CD1c-positive myeloid dendritic cell (primary cell): ENCODE measurements at regions not wholly inside any gene's neighbourhood (a gene's known extent, or its start where the extent isn't known, plus 50 kb on each side); places are given as distances from the start of the nearest gene placed in this dataset.

Experiments used
- DNase-seq: peaks from one replicate; pipeline ENCODE4 v3.0.0-alpha.2; 2016; ENCODE audit errors: extremely low spot score

DNA sequence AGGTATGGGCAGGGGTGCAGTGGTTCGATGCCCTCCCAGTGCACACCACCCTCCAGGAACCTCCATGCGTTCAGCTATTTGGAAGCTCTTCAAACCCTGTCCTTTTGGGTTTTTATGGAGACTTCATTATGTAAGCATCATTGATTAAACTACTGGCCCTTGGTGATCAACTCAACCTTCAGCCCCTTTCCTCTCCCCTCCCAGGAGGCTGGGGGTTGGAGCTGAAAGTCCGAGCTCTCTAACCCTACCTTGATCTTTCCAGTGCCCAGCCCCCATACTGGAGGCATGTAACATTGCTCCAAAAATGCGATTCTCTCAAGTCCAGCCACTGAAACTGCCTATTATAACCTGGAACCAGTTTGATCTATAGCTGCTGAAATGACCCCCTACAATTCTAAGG lies 188.1 kb downstream of the IPO8 start:
- no peak for DNase-seq

DNA sequence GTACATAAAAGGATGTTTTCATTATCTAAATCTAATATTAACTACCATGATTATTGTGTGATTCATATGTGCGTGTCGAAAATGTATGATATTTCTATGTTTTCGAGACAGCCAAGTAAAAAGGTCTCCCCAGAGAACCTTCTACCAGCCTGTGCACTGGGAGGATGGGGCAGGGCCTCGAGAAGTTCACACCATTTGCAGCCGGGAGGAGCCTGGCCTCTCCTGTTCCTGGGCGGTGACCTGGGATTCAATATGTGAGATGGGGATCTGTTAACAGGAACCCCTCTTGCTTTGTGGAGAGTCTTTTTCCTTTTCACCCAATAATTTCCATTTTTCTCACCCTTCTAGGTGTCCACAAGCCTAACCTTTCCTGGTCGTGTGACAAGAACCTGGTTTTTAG lies 189.3 kb downstream of the IPO8 start:
- DNase-seq, result no peak

DNA sequence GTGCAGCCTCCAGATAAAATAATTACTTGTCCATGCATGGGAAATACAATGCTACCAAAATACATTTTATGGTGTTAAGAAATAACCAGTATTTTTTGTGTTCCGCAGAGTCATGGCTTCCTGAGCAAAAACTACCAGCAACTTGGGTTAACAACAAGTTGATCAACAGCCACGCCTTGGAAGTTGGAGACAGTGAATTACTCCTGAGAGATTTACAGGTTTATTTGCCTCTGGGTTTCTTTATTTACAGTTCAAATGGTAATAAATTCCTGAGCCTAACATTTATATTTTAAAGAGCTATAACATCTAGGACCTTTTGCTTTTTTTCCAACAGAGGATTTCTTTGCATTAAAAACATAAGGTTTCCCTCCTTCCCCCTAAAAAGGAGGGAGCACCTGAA lies 194.0 kb downstream of the IPO8 start:
- no peak for DNase-seq

DNA sequence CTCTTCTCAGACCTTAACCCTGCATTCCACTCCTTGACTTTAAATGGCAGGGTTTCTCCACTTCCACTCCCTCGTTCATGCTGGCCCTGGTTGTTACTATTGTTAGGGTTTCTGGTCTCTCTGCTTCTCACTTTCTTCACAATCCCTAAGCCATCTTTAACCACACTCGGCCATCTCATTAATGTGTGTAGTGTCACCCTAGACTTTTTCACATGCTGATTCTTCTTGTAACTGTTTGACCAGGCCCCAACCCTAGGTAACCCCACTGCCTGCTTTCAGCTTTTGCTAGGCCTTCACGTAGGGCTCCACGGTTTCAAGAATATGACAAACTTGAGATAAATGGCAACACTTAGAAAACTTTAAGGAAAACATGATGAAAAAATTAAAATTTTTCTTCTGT lies 195.1 kb downstream of the IPO8 start:
- no peak for DNase-seq

DNA sequence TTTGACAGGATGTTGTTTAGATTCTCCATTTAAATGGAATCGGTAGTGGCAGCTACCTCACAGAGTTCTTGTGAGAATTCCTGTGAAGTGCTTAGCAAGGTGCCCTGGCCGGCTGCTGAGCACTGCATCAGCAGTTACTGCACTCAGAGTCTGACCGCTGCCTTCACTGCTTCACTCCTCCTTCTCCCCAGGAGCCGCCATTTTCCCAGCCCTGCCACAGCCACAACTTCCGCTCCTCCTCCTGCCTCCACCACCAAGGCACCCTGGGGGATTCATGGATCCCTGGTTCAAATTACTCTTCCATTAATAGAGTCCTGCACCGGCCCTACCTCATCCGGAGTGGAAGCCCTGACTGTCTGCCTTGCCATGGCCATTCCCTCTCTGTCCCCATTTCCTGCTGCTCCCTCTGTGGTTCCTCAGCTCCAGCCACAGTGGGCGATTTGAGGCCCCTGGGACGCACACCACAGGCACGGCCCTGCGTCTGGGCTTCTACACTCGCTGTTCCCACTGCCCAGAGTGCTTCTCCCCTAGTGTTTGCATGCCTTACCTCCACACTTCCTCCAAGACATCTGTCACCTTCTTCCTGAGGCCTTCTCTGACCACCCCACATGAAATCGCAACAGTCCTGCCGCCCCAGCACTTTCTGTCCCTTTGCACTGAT lies 210.3 kb downstream of the IPO8 start:
- DNase-seq, result no peak

DNA sequence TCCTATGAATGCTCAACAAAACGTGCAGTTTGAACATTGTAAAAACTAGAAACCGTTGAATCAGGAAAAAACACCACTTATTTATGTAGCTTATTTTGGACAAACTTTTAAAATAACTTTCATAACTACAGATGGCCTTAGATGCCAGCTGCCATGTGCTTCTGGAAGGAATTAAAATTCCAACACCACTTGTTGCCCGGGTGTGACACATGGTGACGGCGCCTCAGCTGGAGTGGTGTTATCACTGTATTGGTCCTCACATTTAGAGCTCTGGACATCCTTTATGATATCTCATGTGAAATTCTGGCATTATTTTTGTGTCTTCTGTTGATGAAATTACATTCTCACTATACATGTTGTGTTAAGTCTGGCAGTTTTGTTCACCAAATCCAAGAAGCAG lies 211.0 kb downstream of the IPO8 start:
- DNase-seq, result no peak

DNA sequence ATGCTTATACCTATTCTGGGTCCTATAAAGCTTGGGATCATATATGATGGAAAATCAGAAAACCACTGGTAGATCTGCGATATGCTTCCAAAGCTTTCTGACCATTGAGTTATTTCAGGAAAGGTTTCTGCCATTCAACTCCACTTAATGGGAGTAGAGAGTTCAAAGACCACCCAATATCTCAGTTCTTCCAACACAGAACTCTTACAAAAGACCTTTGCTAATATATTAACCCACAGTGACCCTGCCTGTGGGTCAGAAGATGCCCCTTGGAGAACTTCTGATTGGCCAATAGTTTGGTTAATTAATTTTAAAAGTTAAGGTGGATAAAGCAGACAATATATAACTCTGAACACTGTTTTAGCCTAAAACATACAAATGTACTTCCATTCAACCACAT lies 213.0 kb downstream of the IPO8 start:
- no peak for DNase-seq

DNA sequence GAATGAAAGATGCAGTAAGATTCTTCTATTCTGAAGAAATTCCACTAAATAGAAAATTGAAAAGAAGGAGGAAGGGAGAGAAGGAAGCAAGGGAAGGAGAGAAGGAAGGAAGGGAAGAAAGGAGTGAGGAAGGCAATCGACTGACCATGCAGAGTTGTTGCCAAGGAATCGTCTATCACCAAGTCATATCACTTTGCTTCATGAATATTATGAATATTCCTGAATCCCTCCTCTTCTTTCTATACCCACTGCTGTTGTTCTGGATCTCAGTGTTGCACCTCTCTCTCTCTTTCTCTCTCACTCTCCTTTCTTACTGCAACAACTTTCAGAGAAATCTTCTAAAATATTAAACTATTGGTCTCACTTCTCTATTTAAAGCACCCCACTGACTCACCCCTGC lies 222.4 kb downstream of the IPO8 start:
- no peak for DNase-seq

DNA sequence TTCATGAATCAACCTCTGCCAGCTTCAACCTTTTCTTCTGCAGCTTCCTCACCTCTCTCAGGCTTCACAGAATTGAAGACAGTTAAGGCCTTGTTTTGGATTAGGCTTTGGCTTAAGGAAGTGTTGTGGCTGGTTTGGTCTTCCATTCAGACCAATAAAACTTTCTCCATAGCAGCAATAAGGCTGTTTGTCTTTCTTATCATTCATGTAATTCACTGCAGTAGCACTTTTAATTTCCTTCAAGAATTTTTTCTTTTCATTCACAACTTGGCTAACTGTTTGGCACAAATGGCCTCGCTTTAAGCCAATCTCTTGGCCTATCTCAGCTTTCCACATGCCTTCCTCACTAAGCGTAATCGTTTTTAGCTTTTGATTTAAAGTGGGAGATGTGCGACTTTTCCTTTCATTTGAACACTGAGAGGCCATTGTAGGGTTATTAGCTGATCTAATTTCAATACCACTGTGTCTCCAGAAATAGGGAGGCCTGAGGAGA lies 229.5 kb downstream of the IPO8 start:
- no peak for DNase-seq

DNA sequence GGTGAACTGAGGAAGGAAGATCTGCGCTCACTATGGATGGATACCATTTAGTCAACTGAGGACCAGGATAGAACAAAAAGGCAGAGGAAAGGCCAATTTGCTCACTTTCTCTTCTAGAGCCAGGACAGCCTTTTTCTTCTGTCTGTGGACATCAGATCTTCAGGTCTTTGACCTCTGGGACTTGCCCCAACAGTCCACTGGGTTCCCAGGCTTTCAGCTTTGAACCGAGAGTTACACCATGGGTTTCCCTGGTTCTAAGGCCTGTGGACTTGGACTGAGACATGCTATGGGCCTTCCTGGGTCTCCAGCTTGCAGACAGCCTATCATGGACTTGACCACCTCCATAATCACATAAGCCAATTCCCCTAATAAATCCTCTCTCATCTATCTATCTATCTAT lies 232.0 kb downstream of the IPO8 start:
- DNase-seq, result no peak

DNA sequence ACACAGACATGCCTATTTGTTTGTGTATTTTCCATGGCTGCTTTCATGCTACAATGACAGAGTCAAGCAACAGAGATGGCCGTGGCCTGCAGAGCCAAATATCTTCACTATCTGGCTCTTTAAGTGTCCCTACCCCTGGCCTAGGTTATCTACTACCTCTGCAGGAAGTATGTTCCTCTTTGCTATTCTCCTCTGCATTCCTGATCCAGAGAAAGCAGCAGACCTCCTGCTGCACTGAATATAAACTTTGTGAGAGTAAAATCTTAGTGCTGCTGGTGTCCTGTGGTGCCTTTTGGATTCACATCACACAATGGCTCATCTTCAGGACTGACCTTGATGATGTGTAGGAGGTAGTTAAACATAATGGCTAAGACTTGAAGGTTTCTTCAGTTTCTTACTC lies 233.4 kb downstream of the IPO8 start:
- DNase-seq, result no peak

DNA sequence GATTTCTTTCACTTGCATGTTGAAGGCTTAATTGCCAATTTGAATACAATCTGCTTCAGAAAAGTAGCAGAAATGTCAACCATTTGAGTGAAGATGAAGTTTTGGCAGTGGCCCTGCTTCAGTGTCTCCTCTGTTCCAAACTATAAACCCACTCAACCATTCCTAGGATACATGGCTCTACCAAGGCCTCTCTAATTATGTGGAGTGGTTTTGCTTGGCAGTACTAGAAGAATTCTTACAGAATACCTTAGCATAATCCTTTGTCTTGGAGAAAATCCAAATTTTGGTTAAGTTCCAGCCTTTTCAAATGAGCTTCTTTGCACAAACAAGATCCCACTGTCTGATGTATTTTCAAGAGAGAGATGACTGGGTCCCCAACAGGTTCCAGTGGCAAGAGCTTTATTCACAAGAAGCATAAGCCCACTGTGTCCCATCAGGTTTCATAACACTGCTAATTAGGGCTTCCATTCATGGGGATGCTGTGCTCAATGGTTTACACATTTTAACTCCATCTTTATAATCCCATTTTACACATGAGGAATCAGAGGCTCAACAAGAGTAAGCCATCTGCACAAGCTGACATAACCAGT lies 234.5 kb downstream of the IPO8 start:
- DNase-seq, result no peak

DNA sequence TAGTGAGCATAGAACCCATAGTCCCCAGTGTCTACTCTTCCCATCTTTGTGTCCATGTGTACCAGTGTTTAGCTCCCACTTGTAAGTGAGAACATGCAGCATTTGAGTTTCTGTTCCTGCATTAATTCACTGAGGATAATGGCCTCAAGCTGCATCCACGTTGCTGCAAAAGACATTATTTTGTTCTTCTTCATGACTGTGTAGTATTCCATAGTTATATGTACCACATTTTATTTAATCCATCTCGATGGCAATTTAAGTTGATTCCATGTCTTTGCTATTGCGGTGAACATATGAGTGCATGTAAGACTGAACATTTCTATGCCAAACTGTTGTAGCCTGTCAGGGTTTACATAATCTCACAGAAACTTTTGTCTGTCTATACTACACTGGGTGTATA lies 237.2 kb downstream of the IPO8 start:
- DNase-seq, result no peak

DNA sequence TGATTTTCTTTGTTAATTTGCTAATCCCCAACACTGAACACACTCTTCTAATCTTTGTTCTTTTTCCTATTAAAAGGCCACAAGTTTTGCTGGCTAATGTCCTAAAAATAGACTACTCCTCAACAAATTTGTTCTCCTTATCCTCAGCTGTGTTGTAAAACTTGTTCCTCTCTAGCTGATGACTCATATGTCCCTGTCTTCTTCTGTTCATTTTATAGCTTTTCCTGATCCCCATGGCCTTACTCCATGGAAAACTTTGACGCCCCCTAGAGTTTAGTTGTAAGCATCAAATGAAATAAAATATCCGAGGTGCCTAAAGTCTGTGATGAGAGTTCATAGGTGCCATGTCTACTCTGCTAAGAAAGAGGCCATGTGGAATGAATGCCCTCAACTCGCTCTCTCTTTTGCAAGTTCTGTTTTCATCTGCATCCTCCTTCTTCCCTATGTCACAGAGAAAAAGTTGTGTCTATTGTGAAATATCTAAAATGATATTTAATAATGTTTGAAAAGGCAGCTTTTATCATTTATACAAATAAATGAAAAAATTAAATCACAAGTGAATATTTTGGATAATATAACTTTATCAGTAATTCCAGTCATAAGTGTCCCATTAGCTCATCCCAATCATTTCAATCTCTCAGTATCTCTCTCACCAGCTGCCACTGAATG lies 237.9 kb downstream of the IPO8 start:
- DNase-seq, result no peak

DNA sequence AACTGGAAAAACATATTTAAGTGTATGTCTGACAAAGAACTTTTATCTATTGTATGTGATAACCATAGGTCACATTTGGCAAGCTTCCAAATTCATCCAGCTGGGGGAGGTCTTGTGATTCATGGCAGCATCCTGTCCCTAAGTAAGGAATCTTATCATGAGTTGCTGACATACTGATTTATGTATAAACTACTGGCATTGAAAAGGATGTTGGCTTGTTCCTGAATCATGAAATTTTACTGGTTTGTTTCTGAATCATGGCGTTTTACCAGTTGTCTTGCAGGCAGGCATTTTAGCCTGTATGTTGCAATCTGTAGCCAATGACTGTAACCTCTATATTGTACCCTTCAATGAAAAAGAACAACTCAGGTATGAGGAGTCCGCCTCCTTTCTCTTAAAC lies 244.8 kb downstream of the IPO8 start:
- no peak for DNase-seq

DNA sequence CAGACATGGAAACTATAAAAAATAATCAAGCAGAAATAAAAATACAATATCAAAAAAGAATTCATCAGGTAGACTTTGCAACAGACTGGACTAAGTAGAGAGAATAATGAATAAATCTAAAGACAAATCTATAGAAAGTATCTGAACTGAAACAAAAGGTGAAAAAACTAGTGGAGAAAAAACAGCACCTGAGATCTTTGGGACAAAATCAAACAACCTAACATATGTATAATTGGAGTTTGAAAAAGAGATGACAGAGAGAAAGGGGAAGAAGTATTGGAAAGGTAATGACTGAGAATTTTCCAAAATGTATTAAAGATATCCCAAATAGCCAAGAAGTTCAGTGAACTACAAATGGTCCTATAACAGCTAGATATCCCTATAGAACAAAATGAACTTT lies 245.4 kb downstream of the IPO8 start:
- DNase-seq, result no peak

DNA sequence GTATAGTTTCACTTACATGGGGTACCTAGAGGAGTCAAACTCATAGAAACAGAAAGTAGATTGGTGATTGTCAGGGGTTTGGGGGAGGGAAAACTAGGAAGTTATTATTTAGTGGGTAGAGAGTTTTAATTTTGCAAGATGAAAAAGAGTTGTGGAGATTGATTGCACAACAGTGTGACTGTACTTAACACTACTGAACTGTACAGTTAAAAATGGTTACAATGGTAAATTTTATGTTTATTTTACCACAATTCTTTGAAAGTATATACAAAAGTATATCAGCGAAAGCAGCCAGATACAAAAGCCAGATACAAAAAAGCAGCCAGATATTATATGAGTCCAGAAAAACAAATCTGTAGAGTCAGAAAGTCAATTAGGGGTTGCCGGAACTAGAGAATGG lies 247.6 kb downstream of the IPO8 start:
- no peak for DNase-seq

DNA sequence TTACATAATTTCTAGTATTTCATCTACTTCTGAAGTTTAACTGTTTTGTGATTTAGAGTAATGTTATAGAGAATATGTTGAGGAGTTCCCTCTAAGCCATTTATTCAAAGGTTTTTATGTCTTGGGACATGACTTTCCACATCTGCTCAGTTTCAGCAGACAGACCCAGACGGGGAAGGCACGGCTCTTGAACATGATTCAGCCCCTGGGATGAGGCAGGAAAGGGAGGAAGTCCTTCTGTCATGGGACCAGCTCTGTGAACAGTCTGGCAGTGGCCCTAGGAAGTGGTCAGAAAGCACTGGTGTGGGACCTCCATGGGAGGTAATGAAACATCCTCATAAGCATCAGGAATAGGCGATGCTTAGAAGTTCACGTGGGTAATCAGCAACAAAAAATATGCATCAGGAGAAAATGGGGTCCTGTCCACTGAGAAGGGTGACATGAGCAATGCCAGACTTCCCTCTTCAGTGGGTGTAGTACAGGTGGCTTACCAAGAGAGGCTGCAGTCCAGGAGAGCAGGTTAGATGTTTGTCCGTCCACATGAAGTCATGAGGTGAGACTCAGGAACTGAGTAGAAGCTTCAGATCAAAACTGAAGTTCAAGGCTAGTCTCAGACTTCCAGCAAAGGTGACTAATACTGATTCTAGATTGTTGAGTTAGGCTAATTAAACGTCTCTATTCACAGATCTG lies 248.5 kb downstream of the IPO8 start:
- DNase-seq, result no peak

DNA sequence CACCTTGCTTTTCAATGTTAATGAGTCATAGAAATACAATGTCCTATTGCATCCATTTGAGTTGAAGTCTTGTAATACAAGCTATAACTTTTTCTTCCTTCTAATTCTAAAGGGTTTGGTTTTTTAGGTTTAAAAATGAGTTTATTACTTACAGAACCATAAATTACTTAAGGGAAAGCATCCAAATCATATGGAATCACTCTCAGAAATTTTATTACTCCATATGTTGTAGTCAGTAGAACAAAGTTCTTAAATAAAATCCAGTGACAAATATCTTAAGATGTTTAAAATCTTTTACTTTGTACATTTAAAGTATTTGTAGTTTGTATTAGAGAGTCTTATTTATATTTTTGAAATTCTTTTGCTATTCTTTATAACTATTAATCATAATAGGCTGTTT lies 253.2 kb downstream of the IPO8 start:
- DNase-seq, result no peak

DNA sequence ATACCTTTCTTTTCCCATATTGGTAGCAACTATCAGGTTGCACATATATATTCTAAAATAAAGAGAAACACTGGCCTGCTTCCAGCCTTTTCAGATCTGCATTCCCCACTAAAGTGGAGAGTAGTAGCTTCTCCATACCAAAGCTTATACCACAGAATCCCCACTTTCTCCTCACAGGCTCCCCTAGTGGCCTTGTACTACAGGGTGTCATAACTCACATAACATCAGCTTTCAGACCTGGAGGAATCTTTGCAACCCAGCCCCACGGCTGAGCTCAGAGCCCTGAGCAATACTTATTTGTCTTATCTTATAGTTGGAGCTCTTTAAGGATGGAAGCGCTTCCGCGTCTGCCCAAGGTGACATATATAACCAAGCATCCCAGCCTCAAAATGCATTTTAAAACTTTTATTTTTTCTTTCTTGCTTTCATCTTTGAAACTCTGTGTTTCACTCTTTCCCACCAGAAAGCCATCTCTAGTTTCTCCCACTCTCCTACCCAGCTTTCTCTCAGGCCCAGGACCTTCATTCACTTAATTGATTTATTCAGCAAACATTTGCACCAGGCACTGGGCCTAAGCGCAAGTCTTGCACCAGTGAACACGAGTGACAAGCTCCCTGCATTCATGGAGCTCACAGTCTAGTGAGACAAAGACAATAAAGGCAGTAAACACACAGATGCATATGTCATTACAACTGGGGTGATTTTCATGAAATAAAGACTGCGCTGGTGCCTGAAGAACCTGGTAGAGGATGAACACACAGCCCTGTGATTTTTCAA lies 254.7 kb downstream of the IPO8 start:
- no peak for DNase-seq

DNA sequence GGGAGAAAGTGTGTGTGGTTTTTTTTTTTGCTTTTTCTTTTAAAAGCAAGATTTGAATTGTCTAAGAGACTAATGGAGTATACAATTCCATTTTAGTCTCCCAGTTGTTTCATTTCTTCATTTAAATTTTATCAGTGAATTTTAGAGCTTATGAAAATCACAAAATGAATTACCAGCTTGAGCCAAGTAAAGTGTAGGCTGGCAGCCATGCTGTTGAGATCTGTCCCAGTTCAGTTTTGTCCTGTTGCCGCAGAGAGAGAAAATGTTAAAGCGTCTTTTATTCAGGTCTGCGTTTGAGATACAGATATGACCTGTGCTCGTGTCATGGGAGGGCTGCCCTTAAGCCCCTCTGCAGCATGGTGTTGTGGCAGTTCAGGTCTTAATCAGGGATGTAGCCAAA lies 256.5 kb downstream of the IPO8 start:
- no peak for DNase-seq

DNA sequence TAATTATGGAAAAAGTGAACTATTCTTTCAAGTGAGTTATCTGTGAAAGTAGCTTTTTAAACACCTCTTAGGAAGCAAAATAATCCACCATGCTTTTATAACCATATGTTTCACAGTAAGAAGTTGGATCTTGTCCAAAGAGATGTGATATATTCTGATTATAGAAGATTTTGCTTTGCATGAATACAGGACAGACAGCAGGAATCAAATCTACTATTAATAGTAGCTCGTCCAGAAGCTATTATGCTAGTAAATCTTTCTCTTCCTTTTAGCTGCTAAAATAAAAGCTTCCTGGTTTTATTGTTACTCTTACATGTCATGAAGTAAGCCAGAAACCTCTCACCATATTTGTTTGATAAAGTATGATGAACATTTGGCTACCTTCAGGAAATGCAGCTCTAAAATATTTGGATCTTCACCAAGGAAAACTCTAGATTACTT lies 257.0 kb downstream of the IPO8 start:
- DNase-seq, result no peak
